NOMO-1 (cell line): ENCODE measurements at regions not wholly inside any gene's neighbourhood (a gene's known extent, or its start where the extent isn't known, plus 50 kb on each side); places are given as distances from the start of the nearest gene placed in this dataset.

ENCODE experiments used
- DNase-seq, 2 experiments: peaks; one replicate each; lab custom pipeline; 2025; ENCODE audit not compliant: unreplicated experiment in 2 of 2; lab: John Stamatoyannopoulos, UW

DNA sequence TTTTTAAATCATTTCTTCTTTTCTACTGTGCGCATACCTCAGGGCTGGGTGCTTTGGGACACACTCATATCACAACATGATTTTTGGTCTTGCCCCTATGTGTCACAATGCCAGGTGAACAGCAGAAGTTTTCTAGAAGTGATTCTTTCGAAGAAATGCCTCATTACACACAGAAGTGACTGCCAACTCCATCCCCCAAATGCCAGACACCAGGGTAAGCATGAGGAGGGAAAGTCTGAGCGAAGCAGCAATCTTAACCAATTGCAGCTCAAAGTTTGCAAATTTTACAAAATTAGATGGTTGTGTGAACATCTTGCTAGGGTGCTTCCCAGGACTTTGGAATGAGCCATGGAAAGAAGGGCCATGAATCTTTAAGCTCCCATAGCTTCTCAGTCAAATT, 87.3 kb upstream of the PLEKHA5 start:
- DNase-seq, result no peak

DNA sequence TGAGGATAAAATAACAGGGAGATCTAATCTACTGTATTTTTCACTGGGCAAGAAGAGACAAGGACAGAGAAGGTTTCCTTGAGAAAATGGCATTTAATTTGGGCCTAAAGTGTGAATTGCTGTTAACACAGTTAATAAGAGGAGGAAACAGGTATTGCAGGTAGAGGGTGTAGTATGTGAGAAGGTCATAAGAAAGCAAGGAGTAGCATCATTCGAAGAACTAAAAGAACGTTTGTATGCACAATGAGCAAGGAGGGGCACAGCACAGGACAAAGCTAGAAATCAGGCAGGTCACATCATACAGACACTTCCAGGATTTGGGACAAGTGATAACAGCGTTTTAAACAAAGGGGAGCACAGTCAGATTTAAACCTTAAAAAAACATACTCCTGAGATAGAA, 85.1 kb upstream of the PLEKHA5 start:
- no peak for DNase-seq

DNA sequence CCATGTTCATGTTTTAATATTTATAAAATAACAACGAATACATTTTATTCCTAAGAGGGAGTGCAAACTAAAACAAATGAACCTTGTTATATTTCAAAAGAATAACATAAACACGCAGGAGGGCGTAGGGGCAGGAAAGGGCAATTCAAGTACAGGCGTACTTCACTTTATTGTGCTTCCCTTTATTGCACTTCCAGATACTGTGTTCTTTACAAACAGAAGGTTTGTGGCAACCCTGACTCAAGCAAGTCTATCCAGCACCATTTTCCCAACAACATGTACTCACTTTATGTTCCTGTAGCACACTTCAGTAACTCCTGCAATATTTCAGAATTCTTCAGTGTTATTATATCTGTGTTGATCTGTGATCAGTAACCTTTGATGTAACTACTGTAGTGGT, 84.6 kb upstream of the PLEKHA5 start:
- DNase-seq, result no peak

DNA sequence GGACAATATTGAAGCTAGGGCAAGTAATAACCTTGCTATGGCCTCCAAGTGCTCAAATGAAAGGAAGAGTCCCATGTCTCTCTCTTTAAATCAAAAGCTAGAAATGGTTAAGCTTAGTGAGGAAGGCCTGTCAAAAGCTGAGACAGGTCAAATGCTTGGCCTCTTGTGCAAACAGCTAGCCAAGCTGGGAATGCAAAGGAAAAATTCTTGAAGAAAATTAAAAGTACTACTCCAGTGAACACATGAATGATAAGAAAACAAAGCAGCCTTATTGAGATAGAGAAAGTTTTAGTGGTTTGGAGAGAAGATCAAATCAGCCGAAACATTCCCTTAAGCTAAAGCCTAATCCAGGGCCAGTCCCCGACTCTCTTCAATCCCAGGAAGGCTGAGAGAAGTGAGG, 84.1 kb upstream of the PLEKHA5 start:
- DNase-seq, result no peak

DNA sequence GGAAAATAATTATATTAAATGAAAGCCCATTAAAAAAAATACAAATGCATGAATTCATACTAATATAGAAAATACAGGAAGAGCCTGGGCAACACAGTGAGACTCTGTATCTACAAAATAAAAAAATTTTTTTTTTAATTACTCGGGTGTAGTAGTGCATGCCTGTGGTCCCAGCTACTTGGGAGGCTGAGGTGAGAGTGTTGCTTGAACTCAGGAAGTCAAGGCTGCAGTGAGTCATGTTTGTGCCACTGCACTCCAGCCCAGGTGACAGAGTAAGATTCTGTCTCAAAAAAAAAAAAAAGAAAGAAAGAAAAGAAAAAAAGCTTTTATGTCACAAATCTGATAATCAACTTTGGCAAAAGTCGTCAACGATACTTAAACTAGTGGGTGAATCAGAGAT, 80.6 kb upstream of the PLEKHA5 start:
- no peak for DNase-seq

DNA sequence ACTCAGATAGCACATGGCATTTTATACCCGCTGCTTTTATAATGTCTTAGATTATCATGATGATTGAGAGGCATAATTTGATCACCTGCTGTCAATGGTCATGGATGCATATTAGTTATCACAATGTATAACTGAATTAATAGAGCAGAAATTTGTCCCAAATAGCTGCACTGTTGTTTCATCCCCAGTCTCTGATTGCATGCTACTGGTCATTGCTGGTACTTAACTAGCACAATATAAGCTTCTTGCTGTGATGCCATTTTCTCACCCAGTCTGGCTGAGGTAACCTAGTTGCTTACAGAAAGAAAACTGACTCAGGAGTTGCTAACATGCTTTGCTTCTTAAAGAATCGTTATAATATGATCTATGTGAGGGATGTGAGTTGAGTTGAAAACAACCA, 76.8 kb upstream of the PLEKHA5 start:
- no peak for DNase-seq

DNA sequence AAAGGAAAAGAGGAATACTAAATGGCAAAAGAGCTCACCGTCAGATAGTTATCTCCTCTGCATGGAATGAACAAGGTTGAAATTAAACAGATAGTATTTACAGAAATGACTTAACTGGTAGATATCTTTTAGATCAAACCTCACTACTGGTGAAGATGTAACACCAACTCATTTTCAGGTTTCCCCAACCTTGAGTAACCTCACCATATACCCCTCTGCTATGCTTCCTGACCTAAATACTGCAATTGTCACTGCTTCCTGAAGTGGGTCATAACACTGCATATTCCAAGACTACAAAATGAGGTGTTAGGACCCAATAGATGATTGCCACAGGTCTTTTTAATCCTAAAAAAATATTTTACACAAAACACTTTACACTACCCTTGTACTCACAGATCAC, 76.3 kb upstream of the PLEKHA5 start:
- no peak for DNase-seq

DNA sequence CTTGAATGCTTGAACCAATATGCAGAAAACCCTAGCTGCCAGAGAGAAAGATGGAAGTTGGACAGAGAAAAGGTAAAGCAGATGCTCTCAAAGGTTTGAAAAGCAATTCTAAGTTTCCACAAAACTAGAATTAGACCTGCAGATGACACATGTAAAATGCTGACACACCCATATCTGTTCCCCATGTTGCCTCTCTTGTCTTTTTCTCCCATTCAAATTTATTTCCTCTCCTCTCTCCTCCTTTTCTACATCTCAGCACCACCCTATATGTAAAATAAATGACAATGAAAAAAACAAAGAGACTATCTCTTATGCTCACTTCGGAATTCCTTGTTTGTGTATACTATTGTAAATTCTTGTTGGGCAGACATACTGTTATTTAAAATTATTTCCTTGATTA, 75.5 kb upstream of the PLEKHA5 start:
- no peak for DNase-seq

DNA sequence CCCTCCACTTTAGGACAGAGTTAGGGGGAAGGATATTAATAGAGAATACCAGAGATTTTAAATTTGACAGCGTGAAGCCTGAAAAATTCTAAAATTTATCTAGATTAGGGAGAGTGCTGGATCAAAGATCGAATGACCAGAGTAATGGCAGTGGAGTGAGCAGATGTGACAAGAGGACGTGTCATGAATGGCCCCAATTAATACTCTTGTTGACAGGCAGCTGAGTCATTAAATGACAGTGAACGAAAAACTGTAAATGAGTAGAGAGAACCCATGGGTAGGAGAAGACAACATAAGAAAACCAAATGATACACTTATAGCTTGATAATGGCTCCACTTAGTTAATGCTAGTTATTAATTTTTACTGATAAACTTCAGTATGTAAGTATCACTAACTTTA, 73.9 kb upstream of the PLEKHA5 start:
- DNase-seq, result no peak

DNA sequence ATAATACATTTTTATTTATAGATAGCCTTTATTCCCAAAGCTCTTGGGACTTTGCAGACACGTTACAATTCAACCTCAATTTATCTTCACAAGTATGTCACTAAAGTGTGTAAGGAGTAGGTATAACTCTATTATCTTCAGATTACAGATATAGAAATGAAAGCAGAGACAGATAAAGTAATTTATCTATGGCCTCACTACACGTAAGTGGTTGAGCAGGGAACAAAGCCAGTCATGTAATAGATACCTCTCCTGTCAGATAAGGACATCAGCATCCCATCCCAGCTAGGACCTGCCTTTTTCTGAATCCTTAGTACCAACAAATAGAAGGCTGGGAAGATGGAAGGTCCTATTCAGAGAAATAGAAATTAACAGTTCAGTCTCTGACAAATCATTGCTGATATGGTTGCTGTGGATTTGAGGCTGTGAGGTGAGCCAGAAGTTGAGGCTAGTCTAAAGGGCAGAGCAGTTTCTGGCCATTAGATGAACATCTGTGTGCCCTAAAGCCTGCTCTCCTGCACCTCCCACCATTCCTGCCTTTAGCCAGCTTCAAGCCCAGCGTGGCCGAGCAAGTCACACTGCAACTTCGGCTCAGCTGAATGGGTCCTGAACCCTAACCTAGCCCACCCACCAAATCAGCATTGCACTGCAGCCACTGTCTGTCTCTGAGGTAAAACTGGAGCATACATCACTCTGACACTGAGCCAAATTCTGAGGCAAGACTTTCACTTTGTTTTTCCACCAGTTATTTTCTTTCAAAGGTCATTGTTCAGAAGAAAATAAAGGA, 71.1 kb upstream of the PLEKHA5 start:
- no peak for DNase-seq

DNA sequence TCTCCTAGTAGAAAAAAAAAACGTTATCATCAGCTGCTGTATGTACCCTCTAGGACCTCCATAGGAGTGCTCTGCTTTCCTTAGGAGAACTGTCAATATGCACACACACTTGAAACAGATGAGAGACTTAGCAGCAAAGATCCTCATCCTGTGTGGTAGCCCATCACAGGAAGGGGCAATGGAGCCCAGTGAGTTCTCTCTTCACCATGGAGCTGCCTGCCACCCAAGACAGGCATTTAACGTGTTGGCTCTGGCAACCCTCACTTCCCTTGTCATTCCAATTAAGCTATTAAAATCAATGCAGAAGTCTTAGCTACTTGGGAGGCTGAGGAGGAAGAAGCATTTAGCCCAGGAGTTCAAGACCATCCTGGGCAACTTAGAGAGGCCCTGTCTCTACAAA, 64.8 kb upstream of the PLEKHA5 start:
- DNase-seq, result no peak

DNA sequence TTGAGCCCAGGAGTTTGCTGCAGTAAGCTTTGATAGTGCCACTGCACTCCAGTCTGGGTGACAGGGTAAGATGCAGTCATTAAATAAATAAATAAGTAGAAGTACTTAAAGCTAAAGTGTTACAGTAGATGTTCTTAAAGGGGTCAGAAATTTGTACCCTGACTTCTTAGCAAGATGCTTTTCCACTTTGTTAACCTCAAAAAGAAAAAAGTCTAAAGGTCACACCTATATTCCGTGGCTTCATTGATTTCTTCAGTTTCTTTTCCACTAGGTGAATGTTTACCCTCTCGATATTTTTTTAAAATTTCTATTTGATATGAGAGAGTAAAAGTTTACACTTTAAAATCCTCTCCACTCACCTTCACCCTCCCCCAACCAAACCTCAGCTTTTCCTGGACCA, 64.3 kb upstream of the PLEKHA5 start:
- no peak for DNase-seq

DNA sequence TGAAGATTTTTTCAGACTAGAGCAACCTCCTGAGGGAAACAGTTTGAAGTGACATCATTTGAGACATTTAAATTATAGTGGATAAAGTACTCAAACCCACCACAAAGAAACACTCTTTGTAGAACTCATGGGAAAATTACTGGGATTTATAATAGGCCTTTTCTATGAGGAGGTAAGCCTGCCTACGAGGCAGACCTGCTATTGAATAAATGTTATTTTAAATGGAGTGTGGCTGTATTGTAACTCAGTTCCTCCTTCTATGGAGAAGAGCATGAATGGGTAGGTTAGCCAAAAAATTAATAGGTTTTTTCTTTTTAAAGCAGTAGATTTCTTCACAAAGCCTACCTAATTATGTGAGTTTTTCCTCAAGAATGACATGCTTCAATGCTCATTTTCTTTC, 63.7 kb upstream of the PLEKHA5 start:
- no peak for DNase-seq

DNA sequence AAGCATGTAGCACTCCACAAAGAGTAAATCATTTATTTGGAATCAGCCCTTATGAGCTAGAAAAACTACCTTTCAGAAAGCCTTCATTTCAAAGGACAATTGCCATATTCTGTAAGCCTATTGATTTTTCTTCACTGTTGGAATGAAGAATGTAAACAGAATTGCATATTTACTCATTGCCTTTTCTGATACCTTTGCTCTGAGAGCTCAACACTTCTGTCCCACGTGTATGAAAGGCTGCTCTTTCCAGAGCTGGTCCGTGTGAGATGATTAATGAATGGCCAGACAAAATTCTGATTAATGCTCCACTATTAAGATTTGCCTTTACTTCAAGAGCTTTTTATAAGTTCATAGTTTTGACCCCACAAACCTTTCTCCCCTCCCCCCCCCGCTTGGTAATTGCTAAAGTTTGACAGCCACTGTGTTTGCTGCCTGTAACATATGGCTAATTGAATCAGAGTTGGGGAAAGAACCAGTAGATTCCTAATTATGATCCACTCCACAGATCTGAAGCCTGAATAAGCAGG, 63.0 kb upstream of the PLEKHA5 start:
- no peak for DNase-seq

DNA sequence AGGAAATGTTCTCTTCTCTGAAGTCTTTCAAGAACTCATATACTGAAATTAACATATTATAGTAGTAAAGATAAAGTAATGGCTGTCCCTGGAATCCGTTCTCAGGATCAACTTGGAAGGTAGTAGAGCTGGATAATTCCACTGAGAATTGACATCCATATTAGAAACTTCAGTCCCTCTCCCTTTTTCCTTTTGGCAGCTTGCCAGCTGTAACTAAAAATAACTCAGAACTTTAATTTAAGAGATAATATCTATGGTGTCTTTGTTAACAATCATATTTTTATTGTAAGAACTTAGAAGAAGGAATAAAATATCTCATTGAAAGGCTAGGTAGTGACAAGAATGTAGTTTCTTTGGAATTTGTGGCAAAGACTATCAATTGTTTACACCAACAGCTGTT, 61.4 kb upstream of the PLEKHA5 start:
- no peak for DNase-seq

DNA sequence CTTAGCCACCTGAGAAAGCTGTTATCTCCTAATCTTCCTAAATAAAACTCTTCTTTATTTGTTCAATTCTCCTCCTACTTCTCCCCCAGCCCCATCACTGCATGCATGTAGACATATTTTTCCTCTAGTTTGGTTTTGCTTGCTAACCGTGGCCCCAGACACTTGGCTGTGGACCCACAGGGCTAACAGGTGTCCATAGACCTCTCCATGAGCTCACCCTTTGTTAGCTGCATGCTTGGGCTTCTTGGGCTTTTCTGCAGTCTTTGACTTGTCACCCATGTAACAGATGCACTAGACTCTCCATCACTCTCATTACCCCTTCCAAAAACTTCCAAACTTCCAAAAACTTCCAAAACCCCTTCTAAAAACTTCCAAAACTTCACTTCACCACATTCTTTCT, 59.2 kb upstream of the PLEKHA5 start:
- DNase-seq, result no peak

DNA sequence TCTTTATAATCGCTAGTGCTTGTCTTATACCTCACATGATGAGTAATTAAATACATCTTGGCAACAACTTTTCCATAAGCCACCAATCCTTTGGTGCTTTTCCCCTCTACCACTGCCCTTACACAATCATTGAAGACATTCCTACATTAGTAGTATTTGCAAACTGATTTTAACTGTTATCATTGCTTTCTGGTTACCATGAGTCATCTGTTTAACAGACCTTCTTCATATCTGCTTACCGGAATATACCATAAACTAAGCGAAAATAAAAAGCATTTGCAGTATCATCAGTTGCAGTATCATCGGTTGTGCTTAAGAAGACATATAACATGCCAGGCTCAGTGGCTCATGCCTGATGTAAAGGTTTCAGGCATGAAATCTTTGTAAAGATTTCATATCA, 54.8 kb upstream of the PLEKHA5 start:
- DNase-seq, result no peak

DNA sequence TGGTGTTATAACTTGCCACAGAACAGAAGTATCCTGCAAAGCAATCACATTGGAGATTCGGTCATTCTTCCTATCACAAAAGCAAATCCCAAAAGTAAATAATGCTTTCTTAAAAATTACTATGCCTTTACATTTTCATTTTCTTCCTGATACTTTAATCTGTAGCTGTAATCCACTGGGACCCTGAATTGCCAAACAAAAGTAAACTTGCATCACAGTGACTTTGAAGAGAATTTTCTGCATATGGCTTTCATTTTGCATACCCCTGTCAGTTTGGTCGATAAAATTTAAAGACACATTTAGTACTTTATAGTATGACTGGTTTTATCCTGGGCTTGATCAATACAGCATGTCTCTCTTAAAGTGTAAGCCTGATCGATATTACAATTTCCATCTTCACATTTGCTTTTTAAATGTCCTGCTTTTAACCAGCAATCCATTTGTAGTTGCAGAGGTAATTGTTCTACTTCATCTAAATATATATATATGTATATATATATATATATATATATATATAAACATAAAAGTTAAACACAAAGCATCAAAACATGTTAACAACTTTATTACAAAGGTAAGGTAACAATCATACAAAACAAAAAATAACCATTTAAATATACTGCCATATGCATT, 53.7 kb upstream of the PLEKHA5 start:
- DNase-seq, result no peak
